Motor neuron (in vitro differentiated cells): ENCODE measurements at regions not wholly inside any gene's neighbourhood (a gene's known extent, or its start where the extent isn't known, plus 50 kb on each side); places are given as distances from the start of the nearest gene placed in this dataset.
A peak's percentile ranks its signal among the peaks of the same experiment; 100 is the strongest.

Source experiments
- ATAC-seq, 8 experiments: fragments of 200-7000 bp; cut with Tn5 transposase; replicated peaks in 6 of 8; 2 replicates each; pipeline ENCODE4 v1.8.0; 2021; ENCODE audit warnings: mild to moderate bottlenecking in 8 of 8, moderate library complexity in 8 of 8
- H3K27ac ChIP-seq, 2 donors: fragments of 250-450 bp; sonication (Bioruptor Pico); 2 replicates each; pipeline ENCODE4 v1.9.0; 2021; ENCODE audit warnings: antibody characterized with exemption in 2 of 2, mild to moderate bottlenecking in 2 of 2, moderate library complexity in 1 of 2
- H3K4me1 ChIP-seq, 2 donors: fragments of 250-450 bp; sonication (Bioruptor Pico); replicated peaks in 1 of 2; 2 replicates each; pipeline ENCODE4 v1.6.1; 2021; ENCODE audit warnings: antibody characterized with exemption in 2 of 2, mild to moderate bottlenecking in 2 of 2, moderate library complexity in 1 of 2
- H3K4me3 ChIP-seq, 5 donors: fragments of 250-450 bp; sonication (Bioruptor Pico); 2 replicates each; pipeline ENCODE4 v1.9.0; 2021; ENCODE audit warnings: antibody characterized with exemption in 5 of 5, mild to moderate bottlenecking in 5 of 5, moderate library complexity in 4 of 5
- WGBS, 10 experiments: fragments of 450-650 bp; shearing (Covaris generic); methylation state at CpG; one replicate each; pipeline ENCODE4 v1.0.0; 2022; 5-methylcytosine and 5-hydroxymethylcytosine counted together
- in situ Hi-C, 9 experiments: fragments of 400-800 bp; cut with MboI; loops; one replicate each; pipeline ENCODE4 v1.15.0; 2021; ENCODE audit warnings: low sequenced_read_pairs in 9 of 9, low pct_unique_long_range_greater_than_20kb in 2 of 9; ENCODE audit not compliant: unreplicated experiment in 9 of 9

DNA sequence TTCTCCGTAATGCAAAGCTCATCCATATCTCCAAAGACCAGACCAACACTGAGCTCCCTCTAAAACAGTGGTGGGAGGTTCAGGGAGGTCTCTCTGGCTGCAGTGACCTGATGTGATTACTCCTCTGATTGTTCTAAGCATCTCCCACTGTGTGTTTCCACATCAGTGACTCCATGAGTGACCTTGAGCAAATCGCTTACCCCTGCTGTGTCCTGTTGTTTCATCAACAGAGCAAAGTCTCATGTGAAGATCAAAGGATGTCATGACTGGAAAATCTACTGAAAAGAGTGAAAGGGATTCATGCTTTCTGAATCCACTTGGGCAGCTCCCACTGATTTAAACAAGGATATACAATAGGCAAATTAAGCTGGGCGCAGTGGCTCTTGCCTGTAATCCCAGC lies 352.9 kb downstream of the TMEM114 start:
- WGBS, 10 experiments, result 18 to 100% (median 70%) methylated on average over 1 to 2 of the region's 3 CpGs; no CpG with 5 or more reads in 3 of the 10 experiments
- ATAC-seq, result no peak
- in situ Hi-C loops, result no loop called here
- H3K4me1 ChIP-seq, result peaks cover 0 to 5% of the 10 kb centered on the region in 2 donors
- H3K4me3 ChIP-seq, result no peak overlapping the region
- H3K27ac ChIP-seq, result no peak overlapping the region

DNA sequence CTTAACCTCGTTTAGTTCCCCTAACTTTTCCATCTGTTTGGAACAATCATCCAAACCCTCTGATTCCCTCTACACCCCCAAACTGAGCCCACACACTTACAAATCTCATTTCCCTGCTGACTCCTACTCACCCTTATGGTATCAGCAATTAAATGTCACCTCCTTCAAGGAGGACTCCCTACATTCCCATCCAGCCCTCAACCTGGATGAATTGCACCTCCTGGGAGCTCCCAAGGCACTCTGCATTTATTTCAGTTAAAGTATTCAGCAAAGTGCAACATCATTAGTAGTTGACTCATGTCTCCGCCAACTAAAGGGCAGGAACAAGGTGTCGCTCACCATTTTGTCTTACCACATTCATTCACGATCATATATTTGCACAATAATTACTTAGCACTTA lies 353.5 kb downstream of the TMEM114 start:
- no peak for ATAC-seq
- WGBS, 10 experiments, result 0 to 85% (median 53%) methylated on average over 3 to 4 of the region's 4 CpGs; no CpG with 5 or more reads in 2 of the 10 experiments
- H3K27ac ChIP-seq, result no peak overlapping the region
- H3K4me1 ChIP-seq, result no peaks in the 10 kb centered on the region
- in situ Hi-C loops, result no loop called here
- no peak overlapping the region for H3K4me3 ChIP-seq

DNA sequence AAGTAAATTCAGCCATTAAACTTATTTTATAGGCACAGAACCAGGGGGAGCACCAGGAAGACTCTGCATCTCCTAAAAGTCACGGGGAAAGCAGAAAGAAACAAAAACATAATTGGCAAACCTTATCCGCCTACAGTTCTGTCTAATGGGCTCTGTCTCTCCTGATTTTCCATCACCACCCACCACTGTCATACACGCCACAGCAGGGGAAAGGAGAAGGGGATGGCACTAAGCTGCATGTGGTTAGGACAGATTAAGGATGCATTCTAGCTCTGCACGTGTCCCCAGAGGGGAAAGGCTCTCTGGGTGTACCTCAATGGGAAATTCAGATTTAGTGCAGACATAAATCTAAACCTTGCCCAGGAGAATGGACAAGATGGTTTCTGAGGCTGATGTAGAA lies 359.8 kb downstream of the TMEM114 start:
- Histone ChIP-seq H3K4me1 (peaks cover 0 to 7% of the 10 kb centered on the region in 2 donors), H3K27ac (no peak overlapping the region), H3K4me3 (no peak overlapping the region)
- peak in 1 of 8 experiments; percentile 72 for ATAC-seq
- in situ Hi-C loops, result no loop called here
- WGBS, 10 experiments, result 0 to 96% (median 28%) methylated on average over 1 to 4 of the region's 4 CpGs

DNA sequence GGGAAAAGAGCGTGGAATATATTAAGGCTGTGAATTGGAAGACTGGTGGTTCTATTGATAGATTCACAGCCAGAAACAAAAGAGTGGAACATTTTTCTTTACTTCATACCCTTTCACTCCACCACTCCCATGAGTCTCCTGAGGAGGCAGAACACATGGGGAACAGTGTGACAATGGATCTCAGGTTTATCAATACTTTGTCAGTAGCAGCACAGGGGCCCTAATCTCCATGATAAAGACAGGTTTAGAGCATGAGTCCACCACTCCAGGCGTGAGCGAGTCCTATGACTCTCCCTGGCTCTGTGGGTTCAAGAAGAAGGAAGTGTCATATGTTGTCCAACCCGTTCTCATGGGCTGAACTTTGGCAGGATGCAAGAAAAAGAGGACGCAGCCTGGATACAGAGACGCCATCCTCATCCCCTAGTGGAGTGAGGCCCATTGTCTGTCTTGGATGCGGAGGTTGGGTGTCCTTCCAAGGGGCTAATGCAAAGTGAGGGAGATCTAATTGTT lies 361.2 kb downstream of the TMEM114 start:
- no peak for ATAC-seq
- in situ Hi-C loops, result no loop called here
- peaks cover 0 to 7% of the 10 kb centered on the region in 2 donors for H3K4me1 ChIP-seq
- H3K4me3 ChIP-seq, result no peak overlapping the region
- H3K27ac ChIP-seq, result no peak overlapping the region
- WGBS, 10 experiments, result 10 to 73% (median 50%) methylated on average over 1 to 5 of the region's 7 CpGs; no CpG with 5 or more reads in 1 of the 10 experiments

DNA sequence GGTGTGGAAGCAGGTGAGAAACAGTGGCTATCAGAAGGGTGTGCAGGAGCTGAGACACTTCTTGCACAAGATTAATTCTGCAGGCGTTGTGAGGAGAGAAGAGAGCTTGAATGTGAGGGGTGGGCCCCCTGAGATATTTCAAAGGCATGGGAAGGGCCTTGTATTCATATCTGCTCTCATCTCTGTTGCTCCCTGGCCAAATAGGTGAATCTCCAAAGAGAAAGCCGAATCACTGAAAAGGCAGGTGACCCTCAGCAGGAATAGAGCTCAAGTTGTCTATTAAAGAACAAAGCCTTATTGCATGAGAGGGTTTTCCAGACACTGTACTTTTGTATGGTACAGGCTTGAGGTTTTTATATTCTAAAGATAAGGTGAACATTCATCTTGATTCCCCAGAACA lies 373.1 kb downstream of the TMEM114 start:
- Histone ChIP-seq H3K4me1 (peaks cover 0 to 3% of the 10 kb centered on the region in 2 donors), H3K27ac (no peak overlapping the region), H3K4me3 (no peak overlapping the region)
- 13 to 81% (median 33%) methylated on average over 1 to 2 of the region's 2 CpGs; no CpG with 5 or more reads in 5 of the 10 experiments for WGBS, 10 experiments
- no peak for ATAC-seq
- in situ Hi-C loops, result no loop called here

DNA sequence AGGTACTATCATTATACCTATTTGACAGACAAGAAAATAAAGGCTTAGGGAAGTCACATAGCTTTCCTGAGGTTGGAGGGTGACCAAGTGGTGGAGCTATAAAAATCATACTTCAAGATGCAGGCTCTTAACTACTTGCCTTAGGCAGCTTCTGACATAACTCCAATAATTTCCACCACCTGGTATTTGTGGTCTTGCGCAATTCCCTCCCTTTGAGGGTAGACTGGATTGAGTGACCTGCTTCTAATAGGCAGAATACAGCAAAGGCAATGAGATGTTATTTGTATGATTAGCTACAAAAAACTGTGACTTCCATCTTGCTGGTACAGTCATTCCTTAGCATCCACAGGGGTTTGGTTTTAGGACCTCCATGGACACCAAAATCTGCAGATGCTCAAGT lies 385.5 kb downstream of the TMEM114 start:
- Histone ChIP-seq H3K4me3 (no peak overlapping the region), H3K27ac (no peak overlapping the region), H3K4me1 (peaks cover 0 to 15% of the 10 kb centered on the region in 2 donors)
- ATAC-seq, result no peak
- in situ Hi-C loops, result no loop called here
- 17 to 100% (median 89%) methylated on average over 1 of the region's 1 CpG; no CpG with 5 or more reads in 6 of the 10 experiments for WGBS, 10 experiments

DNA sequence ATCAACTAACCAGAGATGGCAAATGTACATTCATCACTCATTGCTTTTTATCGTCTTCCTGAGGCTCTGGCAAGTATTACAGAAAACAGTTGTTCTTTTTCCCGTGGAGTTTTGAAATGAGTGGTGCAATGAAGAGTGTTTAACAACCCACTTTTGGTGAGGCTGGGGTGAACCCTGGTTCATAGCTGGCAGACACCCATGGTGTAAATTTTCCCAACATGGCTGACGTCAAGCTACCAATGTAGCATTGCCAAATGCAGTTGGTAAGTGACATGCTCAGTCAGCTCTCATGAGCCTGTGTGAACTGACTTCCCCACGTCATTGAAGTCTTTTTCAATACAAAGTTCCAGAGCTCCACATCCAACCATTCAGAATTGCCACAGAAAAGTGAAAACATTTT lies 386.2 kb downstream of the TMEM114 start:
- Histone ChIP-seq H3K27ac (no peak overlapping the region), H3K4me3 (no peak overlapping the region), H3K4me1 (peaks cover 0 to 12% of the 10 kb centered on the region in 2 donors)
- no peak for ATAC-seq
- WGBS, 10 experiments, result 0 to 78% (median 19%) methylated on average over 1 to 4 of the region's 4 CpGs; no CpG with 5 or more reads in 1 of the 10 experiments
- in situ Hi-C loops, result no loop called here

DNA sequence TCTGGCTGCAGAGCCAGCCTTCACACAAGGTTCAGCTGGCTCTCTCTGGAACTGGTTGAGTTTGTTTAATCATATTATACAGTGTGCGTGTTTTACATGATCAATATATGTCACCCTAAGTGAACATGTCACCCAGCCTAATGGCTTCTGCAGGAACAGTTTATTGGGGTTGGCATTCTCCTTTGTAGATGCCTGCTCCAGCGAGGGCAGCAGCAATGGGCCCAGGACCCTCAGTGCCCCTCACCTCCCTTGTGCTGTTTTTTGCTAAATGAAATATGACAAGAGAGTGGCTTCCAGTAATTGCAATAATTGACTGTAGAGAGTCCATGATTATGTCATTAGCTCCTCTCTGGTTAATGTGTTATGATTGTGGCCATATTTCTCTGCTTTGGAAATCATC lies 387.2 kb downstream of the TMEM114 start:
- 0 to 100% (median 40%) methylated on average over 1 to 2 of the region's 2 CpGs; no CpG with 5 or more reads in 3 of the 10 experiments for WGBS, 10 experiments
- peaks cover 0 to 4% of the 10 kb centered on the region in 2 donors for H3K4me1 ChIP-seq
- H3K27ac ChIP-seq, result no peak overlapping the region
- in situ Hi-C loops, result no loop called here
- no peak for ATAC-seq
- H3K4me3 ChIP-seq, result no peak overlapping the region

DNA sequence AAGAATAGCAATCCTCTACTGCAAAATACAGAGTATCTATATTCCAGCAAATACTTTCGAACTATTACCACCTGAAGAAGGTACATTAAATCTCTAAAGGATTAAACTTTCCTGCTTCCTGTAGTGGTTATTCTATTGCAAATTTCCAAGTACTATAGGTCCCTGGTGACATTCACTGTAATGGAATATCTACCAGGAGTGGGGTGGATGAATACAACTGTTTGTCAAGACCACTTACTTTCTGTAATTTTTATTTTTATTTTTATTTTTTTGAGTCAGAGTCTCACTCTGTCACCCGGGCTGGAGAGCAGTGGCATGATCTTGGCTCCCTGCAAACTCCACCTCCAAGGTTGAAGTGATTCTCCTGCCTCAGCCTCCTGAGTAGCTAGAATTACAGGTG lies 389.5 kb downstream of the TMEM114 start:
- H3K27ac ChIP-seq, result no peak overlapping the region
- 0 to 76% (median 33%) methylated on average over 1 to 2 of the region's 2 CpGs for WGBS, 10 experiments
- no peak for ATAC-seq

DNA sequence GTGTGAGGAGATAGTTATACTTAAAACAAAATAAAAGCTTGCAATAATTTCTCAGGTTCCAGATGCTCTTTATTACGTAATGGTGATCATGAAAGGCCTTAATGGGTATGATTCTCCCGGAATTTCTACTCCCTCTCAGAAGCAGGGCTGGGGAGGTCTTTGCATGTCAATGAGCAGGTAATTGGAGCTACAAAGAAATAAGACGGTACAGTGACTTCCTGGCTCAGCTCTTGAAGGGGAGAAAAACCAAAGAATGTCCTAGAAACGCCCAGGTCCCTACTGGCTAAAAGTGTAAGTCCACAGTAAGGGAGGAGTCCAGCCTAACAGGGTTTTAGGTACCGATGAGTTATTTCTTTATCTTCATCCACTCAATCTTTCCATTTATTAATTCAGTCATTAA lies 390.9 kb downstream of the TMEM114 start:
- WGBS, 10 experiments, result 0 to 56% (median 22%) methylated on average over 1 to 5 of the region's 5 CpGs
- no peaks in the 10 kb centered on the region for H3K4me1 ChIP-seq
- in situ Hi-C loops, result no loop called here
- H3K27ac ChIP-seq, result no peak overlapping the region
- ATAC-seq, result no peak
- no peak overlapping the region for H3K4me3 ChIP-seq

More for the DNA sequence above, 389.5 kb downstream of the TMEM114 start:
- in situ Hi-C loops, result no loop called here
- no peak overlapping the region for H3K4me3 ChIP-seq
- H3K4me1 ChIP-seq, result no peaks in the 10 kb centered on the region

DNA sequence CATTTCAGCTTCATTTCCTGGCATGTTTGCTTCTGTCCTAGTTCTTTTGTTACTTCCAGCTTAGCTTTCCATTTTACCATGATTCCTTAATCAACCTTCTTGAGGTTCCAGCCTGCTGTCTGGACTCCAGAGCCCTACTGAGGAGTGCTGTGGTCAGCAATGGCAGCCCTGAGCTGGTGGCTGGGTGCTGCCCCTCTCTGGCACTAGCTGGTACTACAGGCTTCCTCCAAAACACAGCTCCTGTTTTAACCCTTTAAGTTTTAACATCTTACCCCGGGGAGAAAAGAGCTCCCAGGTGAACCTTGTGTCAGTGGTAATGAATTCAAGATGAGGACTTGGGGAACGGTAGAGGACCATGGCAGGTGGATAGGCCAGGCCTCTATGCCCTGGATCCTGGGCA lies 395.5 kb downstream of the TMEM114 start:
- ATAC-seq, result no peak

DNA sequence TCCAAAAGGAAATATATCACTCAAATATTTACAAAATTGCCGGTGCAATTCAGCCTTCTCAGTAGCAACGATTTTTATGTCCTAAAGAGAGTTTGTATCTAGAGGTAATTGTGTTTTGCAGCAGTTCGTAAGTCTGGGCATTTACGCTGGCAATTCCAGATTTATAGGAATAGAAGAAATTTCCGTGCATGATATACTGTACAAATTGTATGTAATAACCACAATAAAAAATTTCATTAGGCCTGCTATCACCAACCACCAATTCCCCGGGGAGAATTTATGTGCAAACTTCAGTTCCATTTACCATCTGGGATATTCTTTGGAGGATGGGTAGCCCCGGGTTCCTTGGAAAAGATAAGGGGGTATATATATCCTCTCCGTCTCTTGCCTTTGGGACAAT lies 401.5 kb downstream of the TMEM114 start:
- 3 to 87% (median 60%) methylated on average over 2 to 8 of the region's 8 CpGs; no CpG with 5 or more reads in 1 of the 10 experiments for WGBS, 10 experiments
- H3K4me1 ChIP-seq, result peaks cover 0 to 24% of the 10 kb centered on the region in 2 donors
- no peak overlapping the region for H3K4me3 ChIP-seq
- in situ Hi-C loops, result no loop called here
- H3K27ac ChIP-seq, result no peak overlapping the region
- no peak for ATAC-seq

More for the DNA sequence above, 395.5 kb downstream of the TMEM114 start:
- 0 to 60% (median 27%) methylated on average over 1 to 2 of the region's 2 CpGs; no CpG with 5 or more reads in 5 of the 10 experiments for WGBS, 10 experiments
- Histone ChIP-seq H3K27ac (no peak overlapping the region), H3K4me1 (peaks cover 0 to under 1% of the 10 kb centered on the region in 2 donors), H3K4me3 (no peak overlapping the region)
- in situ Hi-C loops, result no loop called here

DNA sequence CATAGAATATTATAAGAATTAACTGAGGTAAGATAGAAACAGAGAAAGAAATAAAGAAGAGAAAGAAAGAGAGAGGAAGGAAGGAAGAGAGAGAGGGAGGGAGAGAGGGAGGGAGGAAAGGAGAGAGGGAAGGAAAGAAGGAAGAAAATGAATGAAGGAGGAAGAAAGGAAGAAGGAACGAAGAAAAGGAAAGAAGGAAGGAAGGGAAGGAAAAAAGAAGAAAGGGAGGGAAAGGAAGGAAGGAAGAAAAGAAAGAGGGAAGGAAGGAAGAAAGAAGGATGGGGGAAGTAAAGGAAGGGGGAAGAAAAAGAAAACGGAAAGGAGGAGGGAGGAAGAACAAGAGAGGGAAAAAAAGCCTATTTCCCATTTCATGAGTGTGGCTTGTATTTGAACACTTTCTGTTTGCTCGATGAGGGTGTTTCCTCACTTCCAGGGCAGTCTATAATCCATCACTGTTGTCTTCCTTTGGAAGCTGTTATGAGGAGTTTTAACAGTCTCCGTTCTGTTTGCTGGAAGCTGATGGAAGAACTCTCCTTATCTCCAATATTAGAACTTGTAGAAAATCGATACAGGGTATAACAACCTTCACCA lies 402.4 kb downstream of the TMEM114 start:
- H3K4me3 ChIP-seq, result no peak overlapping the region
- 0 to 84% (median 24%) methylated on average over 2 to 5 of the region's 5 CpGs for WGBS, 10 experiments
- H3K4me1 ChIP-seq, result peaks cover 0 to 29% of the 10 kb centered on the region in 2 donors

DNA sequence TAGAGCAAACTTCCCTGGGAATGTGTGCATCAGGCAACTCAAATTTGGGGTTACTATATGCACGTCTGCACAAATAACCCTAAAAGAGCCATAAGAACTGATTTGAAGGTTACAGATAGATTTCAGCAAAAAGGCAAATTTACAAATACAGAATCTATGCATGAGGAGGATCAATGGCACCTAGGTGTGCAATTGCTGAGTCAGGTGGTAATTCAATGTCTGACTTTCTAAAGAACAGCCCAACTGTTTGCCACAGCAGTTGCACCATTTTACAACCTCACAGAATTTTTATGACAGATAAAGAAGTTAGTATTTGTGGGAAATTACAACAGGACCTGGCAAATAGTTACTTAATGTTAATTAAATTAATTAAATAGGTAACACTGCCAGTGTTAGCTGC lies 405.5 kb downstream of the TMEM114 start:
- no peak overlapping the region for H3K27ac ChIP-seq
- ATAC-seq, result no peak
- H3K4me1 ChIP-seq, result peaks cover 0 to 48% of the 10 kb centered on the region in 2 donors
- in situ Hi-C loops, result no loop called here
- no peak overlapping the region for H3K4me3 ChIP-seq
- 17 to 100% (median 68%) methylated on average over 1 of the region's 1 CpG; no CpG with 5 or more reads in 6 of the 10 experiments for WGBS, 10 experiments

More for the DNA sequence above, 402.4 kb downstream of the TMEM114 start:
- ATAC-seq, result peak in 1 of 8 experiments; percentile 36
- H3K27ac ChIP-seq, result no peak overlapping the region
- in situ Hi-C loops, result no loop called here
